GM19035 (cell line): ENCODE measurements at regions not wholly inside any gene's neighbourhood (a gene's known extent, or its start where the extent isn't known, plus 50 kb on each side); places are given as distances from the start of the nearest gene placed in this dataset.

Experiments
- ATAC-seq: cut with Tn5 transposase; IDR thresholded peaks from one replicate; pipeline ENCODE4 v1.9.1; 2021; ENCODE audit not compliant: unreplicated experiment

DNA sequence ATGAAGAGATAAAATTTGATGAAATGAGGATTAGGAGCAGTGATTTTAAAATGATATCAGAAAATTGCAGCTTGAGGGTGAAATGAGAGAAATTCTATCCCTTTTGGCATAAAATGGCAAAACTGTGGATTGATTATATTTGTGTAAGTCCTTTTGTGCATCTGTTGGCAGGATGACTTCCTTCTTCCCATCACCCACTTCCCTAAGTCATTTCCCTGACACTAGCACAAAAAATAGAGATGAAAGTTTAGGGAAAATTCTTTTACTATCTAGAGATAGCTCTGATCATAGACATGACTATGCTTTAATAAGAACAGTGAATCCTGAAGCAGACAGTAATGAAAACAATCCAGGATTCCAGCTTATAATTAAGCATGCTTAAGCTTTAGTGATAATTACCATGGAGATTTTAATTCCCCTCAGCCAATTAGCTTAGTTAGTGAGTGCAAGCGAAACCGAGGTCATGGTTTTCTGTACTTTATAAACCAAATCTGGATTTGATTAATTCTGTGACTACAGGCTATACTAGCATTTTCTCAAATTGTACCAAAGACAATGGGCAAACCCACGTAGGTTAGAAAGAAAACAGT, 163.6 kb upstream of the TARS1 start:
- no peak for ATAC-seq

DNA sequence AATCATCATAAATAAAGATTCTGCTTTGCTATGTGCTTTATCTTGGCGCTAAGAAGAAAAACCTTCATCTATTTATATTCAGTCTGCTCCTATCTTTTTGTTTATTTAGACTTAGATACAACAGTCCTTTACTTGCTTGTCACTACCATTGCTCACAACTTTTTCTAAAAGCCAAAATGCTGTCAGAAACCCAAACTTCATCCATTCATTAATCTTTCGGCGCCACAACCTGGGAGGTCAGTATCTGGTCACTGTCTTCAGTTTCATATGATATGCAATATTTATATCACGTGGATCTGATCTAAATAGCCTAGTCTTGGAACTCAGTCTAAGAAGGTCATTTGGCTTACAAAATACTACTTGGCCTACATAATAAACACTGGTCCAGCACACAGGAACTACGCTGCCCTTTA, 159.3 kb upstream of the TARS1 start:
- ATAC-seq = no peak

DNA sequence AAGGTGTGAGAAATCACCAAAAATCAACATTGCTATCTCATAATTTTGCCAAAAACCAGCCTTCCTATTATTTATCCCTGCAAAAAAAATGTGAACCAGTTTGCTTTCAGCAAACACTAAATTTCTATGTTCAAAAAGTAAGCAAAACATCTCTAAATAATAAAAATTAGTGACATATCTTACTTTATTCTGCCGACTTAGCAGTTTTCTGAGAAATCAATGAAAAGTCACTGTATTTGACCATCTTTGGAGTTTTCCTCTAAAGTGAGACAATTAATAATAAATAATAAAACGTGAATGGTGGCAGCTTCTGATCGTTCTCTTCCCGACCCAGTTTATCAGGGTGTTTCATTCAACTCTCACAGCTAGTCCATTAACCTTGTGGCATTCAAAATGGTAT, 158.6 kb upstream of the TARS1 start:
- ATAC-seq = no peak

- ATAC-seq = no peak
Observed at GRCh38 chr5:33282696-33283095, 158.1 kb upstream of the TARS1 start.

GRCh38 chr5:33283243-33283642, 157.5 kb upstream of the TARS1 start:
- ATAC-seq = no peak

GRCh38 chr5:33284681-33285080, 156.1 kb upstream of the TARS1 start:
- no peak for ATAC-seq

DNA sequence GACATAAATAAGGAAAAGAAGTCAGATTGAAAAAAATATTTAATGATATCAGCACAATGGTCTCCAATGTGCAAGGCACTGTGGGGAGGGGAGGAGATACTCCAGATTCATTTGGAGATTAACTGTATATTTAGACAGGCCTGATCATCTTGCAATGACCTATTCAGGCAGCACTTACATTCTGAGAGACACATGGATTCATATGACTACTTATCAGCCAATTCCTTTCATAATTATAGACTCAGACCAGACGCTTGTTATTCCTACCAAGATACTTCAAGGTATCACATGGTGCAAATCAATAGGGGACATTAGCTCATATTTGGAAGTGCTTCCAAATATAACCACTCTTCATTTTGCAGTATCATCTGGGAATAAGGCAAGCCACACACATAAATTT, 153.5 kb upstream of the TARS1 start:
- ATAC-seq = no peak

- no peak for ATAC-seq
Observed at GRCh38 chr5:33291216-33292000, 149.4 kb upstream of the TARS1 start.

GRCh38 chr5:33297760-33298216, 143.0 kb upstream of the TARS1 start:
- ATAC-seq = no peak

GRCh38 chr5:33299621-33300208, 141.1 kb upstream of the TARS1 start:
- ATAC-seq = peak; percentile 38

- peak; percentile 61 for ATAC-seq
Observed at GRCh38 chr5:33300209-33300742, 140.5 kb upstream of the TARS1 start.

DNA sequence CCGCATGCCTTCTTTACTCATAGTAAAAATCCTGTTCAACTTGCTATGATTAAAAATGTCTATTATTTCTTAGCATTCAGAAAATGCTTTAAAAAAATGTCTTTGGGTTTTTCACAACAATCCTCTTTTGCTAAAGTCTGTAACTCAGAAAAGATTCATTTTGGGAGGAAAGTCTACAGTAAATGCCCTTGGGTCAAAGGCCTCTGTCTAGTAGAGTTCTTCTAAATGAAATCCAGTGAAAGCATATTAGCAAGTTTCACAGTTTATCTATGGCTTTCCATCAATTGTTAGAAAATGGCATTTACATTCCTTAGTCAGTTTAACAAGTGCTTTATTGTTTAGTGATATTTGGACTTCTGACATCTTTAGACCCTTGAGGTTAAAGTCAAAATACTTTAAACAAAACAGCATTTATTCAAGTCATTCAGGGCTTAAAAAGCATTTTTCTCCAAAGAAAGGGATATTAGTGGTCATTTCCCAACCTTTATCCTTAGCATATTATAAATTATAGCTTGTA, 137.1 kb upstream of the TARS1 start:
- no peak for ATAC-seq

- no peak for ATAC-seq
Observed at GRCh38 chr5:33304601-33305000, 136.2 kb upstream of the TARS1 start.

- no peak for ATAC-seq
Observed at GRCh38 chr5:33305572-33305971, 135.2 kb upstream of the TARS1 start.

DNA sequence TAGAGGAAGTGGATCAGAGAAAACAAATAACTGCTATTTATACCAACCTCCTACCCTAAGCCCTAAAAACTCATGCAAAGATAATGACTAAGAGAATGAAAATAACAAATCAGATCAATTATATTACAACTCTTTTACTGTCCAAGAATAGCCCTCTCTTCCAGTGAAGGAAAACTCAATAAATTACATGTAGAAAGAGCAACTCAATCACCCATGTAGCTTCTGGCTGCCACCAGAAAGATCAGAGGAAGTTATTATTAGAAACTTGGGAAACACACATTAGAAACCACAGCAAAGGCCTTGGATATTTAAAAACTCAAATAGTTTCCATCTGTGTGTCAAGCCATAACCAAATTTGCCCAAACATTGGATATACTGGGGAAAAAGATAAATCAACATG, 134.0 kb upstream of the TARS1 start:
- no peak for ATAC-seq

- no peak for ATAC-seq
Observed at GRCh38 chr5:33308586-33308985, 132.2 kb upstream of the TARS1 start.

- no peak for ATAC-seq
Observed at GRCh38 chr5:33309068-33309467, 131.7 kb upstream of the TARS1 start.

DNA sequence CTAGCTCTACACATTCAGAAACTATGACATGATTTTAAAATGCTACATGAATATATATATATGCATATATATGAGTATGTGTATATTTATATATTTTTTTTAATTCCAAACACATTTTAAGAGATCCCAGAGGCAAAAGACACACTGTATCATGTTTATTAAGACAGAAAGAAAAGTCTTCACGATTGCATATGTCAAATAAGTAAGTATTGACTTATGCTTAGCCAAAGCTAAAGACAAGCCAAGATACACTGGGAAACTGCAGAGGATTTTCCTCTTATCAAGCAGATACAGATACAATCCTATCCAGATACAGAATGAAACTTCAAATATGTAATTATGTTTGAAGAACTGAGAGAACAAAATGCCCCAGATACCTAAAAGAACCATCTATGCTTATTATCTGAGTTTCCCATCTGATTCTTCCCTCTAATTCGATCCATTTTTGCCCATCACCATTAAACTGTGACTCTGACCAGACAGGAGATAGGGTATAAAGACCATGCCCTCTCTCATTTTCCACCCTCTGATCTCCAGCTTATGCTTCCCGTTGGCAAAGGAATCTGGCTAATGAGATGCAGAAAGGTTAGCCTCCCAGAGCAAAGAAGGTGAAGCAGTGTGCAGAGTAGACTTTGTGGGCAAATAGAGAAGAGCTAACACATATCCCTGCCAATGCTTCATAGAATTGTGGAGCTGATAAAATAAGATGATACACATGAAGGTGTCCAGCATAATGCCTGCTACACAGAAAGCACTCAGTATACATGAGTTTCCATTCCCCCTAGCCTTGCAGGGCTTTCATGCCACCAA, 131.0 kb upstream of the TARS1 start:
- ATAC-seq = no peak

GRCh38 chr5:33310451-33310850, 130.3 kb upstream of the TARS1 start:
- no peak for ATAC-seq

GRCh38 chr5:33311893-33312292, 128.9 kb upstream of the TARS1 start:
- ATAC-seq = no peak
